ENCODE measurements at regions not wholly inside any gene's neighbourhood (a gene's known extent, or its start where the extent isn't known, plus 50 kb on each side); places are given as distances from the start of the nearest gene placed in this dataset.

DNA sequence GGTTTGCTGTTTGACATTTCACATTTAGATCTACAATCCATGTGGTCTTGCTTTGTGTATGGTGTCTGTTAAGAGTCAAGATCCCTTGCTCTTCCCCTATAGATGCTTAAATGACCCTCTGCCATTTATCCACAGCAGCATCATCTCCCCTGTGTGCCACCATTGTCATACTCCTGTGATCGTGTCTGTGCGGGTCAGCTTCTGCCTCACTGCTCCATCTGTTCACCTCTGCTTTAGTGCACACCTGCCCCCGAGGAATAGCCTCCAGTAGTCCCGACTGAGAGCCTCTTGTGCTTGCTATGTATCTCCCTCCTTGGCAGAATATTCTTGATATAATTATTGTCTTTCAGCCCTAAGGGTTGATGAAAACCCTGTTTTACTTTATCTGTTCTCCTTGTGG, 551.2 kb downstream of the CDH26 start:
- Histone ChIP-seq H3K4me1 (peaks cover 29% of the 10 kb centered on the region), H3K27ac (no peak overlapping the region), H3K9me3 (ENCODE audit: low read depth) (no peaks in the 10 kb centered on the region), H3F3A (ENCODE audit: low read depth) (peaks cover 8% of the 10 kb centered on the region), H3K36me3 (no peaks in the 10 kb centered on the region), H3K79me2 (ENCODE audit: low read depth) (no peaks in the 10 kb centered on the region), H3K9ac (no peak overlapping the region), H3K4me3 (no peak overlapping the region), H2AFZ (replicated peaks) (no peak overlapping the region), H3K4me2 (no peak overlapping the region), H3K27me3 (no peaks in the 10 kb centered on the region), H4K20me1 (ENCODE audit: low read depth) (no peaks in the 10 kb centered on the region)
- DNase-seq (ENCODE audit: low spot score): no peak
- Mint-ChIP-seq H3K4me1 (peaks cover 56% of the 10 kb centered on the region), H3K27me3 (ENCODE audit: insufficient read depth, low read depth) (peaks cover 7% of the 10 kb centered on the region), H3K9me3 (peaks cover 11% of the 10 kb centered on the region), H3K36me3 (no peaks in the 10 kb centered on the region), H3K4me3 (no peak overlapping the region), H3K27ac (no peak overlapping the region)
- no peak for TF ChIP-seq EZH2phosphoT487 (IDR thresholded peaks at IDR 0.05)
- no peak for TF ChIP-seq EZH2 (IDR thresholded peaks at IDR 0.05)
- TF ChIP-seq, protein P1, sequence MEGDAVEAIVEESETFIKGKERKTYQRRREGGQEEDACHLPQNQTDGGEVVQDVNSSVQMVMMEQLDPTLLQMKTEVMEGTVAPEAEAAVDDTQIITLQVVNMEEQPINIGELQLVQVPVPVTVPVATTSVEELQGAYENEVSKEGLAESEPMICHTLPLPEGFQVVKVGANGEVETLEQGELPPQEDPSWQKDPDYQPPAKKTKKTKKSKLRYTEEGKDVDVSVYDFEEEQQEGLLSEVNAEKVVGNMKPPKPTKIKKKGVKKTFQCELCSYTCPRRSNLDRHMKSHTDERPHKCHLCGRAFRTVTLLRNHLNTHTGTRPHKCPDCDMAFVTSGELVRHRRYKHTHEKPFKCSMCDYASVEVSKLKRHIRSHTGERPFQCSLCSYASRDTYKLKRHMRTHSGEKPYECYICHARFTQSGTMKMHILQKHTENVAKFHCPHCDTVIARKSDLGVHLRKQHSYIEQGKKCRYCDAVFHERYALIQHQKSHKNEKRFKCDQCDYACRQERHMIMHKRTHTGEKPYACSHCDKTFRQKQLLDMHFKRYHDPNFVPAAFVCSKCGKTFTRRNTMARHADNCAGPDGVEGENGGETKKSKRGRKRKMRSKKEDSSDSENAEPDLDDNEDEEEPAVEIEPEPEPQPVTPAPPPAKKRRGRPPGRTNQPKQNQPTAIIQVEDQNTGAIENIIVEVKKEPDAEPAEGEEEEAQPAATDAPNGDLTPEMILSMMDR (IDR thresholded peaks at IDR 0.05): no peak

DNA sequence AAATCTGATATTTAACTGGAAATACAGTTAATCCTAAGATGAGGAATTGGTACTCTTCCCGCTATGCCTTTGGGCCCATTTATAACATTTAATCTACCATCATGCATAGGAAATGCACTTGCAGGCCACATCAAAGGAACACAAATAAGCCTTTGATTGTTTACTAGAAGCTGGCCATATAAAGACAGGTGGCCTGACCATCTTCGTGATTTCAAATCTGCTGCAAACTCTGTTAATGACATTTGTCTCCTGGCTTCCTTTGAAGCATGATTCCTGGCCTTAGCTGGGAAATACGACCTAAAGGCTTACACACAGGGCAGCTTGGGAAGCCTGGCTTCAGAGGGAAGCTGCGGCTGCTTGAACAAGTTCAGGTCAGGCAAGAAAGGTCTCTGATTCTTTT, 552.1 kb downstream of the CDH26 start:
- Histone ChIP-seq H3K4me1 (peaks cover 29% of the 10 kb centered on the region), H3K79me2 (ENCODE audit: low read depth) (no peaks in the 10 kb centered on the region), H3K9ac (no peak overlapping the region), H3K27ac (no peak overlapping the region), H3K9me3 (ENCODE audit: low read depth) (no peaks in the 10 kb centered on the region), H3K36me3 (no peaks in the 10 kb centered on the region), H4K20me1 (ENCODE audit: low read depth) (no peaks in the 10 kb centered on the region), H3K4me3 (no peak overlapping the region), H2AFZ (replicated peaks) (no peak overlapping the region), H3F3A (ENCODE audit: low read depth) (peaks cover 8% of the 10 kb centered on the region), H3K27me3 (no peaks in the 10 kb centered on the region), H3K4me2 (no peak overlapping the region)
- H3K27ac Mint-ChIP-seq: peak overlapping the region; percentile 30
- H3K4me3 Mint-ChIP-seq: peak overlapping the region; percentile 22
- H3K36me3 Mint-ChIP-seq: no peaks in the 10 kb centered on the region
- TF ChIP-seq, protein P1 (IDR thresholded peaks at IDR 0.05): no peak
- TF ChIP-seq EZH2phosphoT487 (IDR thresholded peaks at IDR 0.05) (no peak), EZH2 (IDR thresholded peaks at IDR 0.05) (no peak)
- H3K4me1 Mint-ChIP-seq: peaks cover 56% of the 10 kb centered on the region
- peaks cover 7% of the 10 kb centered on the region for H3K27me3 Mint-ChIP-seq (ENCODE audit: insufficient read depth, low read depth)
- no peak for DNase-seq (ENCODE audit: low spot score)
- peaks cover 11% of the 10 kb centered on the region for H3K9me3 Mint-ChIP-seq

DNA sequence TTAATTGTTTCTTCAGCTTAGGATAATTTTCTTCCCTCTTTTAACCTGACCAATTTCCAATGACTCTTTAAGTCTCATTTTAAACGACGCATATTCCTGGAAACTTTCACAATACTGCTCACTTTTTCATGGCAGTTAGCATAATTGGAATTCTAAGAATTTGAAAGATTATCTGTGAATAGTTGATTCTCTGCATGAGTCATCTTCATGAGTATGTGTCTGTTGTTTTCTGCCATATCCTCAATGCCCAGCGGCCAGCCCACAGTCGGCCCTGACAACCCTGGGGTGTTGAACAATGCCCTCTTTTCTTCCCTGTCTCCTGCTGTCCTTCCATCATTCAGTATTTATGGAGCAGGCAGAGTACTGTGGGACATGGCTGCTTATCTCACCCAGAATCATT, 554.2 kb downstream of the CDH26 start:
- peaks cover 11% of the 10 kb centered on the region for H3K9me3 Mint-ChIP-seq
- H3K27me3 ChIP-seq: no peaks in the 10 kb centered on the region
- H3K27ac Mint-ChIP-seq: peak overlapping the region; percentile 46
- no peaks in the 10 kb centered on the region for H4K20me1 ChIP-seq (ENCODE audit: low read depth)
- no peaks in the 10 kb centered on the region for H3K79me2 ChIP-seq (ENCODE audit: low read depth)
- no peaks in the 10 kb centered on the region for H3K36me3 ChIP-seq
- no peak overlapping the region for H3K4me3 ChIP-seq
- H3K4me2 ChIP-seq: peak overlapping the region; percentile 33
- no peak overlapping the region for H3K27ac ChIP-seq
- no peak overlapping the region for H3K4me3 Mint-ChIP-seq
- peaks cover 27% of the 10 kb centered on the region for H3K4me1 ChIP-seq
- H3K4me1 Mint-ChIP-seq: peaks cover 49% of the 10 kb centered on the region
- no peak for TF ChIP-seq EZH2 (IDR thresholded peaks at IDR 0.05)
- TF ChIP-seq, protein P1 (IDR thresholded peaks at IDR 0.05): no peak
- no peak for TF ChIP-seq EZH2phosphoT487 (IDR thresholded peaks at IDR 0.05)
- no peak overlapping the region for H3K9ac ChIP-seq
- H3K27me3 Mint-ChIP-seq (ENCODE audit: insufficient read depth, low read depth): peaks cover 7% of the 10 kb centered on the region
- peaks cover 8% of the 10 kb centered on the region for H3F3A ChIP-seq (ENCODE audit: low read depth)
- H3K9me3 ChIP-seq (ENCODE audit: low read depth): no peaks in the 10 kb centered on the region
- no peaks in the 10 kb centered on the region for H3K36me3 Mint-ChIP-seq
- no peak for DNase-seq (ENCODE audit: low spot score)
- no peak overlapping the region for H2AFZ ChIP-seq (replicated peaks)
